GM23338 (cell line): ENCODE measurements at regions not wholly inside any gene's neighbourhood (a gene's known extent, or its start where the extent isn't known, plus 50 kb on each side); places are given as distances from the start of the nearest gene placed in this dataset.

Experiments used
- ATAC-seq: fragments of 200-7000 bp; cut with Tn5 transposase; 3 replicates; pipeline ENCODE4 v1.9.1; 2020
- DNase-seq: peaks from one replicate; pipeline ENCODE4 v3.0.0-alpha.2; 2015; ENCODE audit warnings: low spot score
- H2AFZ ChIP-seq: fragments of 200-600 bp; sonication (generic); 2 replicates; pipeline ENCODE4 v1.8.0; 2016; ENCODE audit warnings: antibody characterized with exemption, mild to moderate bottlenecking, moderate library complexity
- H3F3A ChIP-seq: fragments of 200-600 bp; sonication (generic); replicated peaks from 2 replicates; pipeline ENCODE4 v1.8.0; 2017; ENCODE audit warnings: antibody characterized with exemption, mixed run types, low read depth
- H3K27ac ChIP-seq: fragments of 200-600 bp; sonication (generic); 2 replicates; pipeline ENCODE4 v1.6.1; 2016; ENCODE audit warnings: low read depth
- H3K27me3 ChIP-seq: fragments of 200-600 bp; sonication (generic); 2 replicates; pipeline ENCODE4 v1.8.0; 2016; ENCODE audit warnings: mild to moderate bottlenecking, mixed run types, moderate library complexity; ENCODE audit not compliant: insufficient read depth
- H3K36me3 ChIP-seq: fragments of 200-600 bp; sonication (generic); 2 replicates; pipeline ENCODE4 v1.8.0; 2016; ENCODE audit warnings: mild to moderate bottlenecking; ENCODE audit not compliant: insufficient read depth
- H3K4me1 ChIP-seq: fragments of 200-600 bp; sonication (generic); 2 replicates; pipeline ENCODE4 v1.8.0; 2016; ENCODE audit warnings: mild to moderate bottlenecking, moderate library complexity; ENCODE audit not compliant: insufficient read depth
- H3K4me2 ChIP-seq: fragments of 200-600 bp; sonication (generic); 2 replicates; pipeline ENCODE4 v1.7.1; 2017; ENCODE audit warnings: mixed run types
- H3K4me3 ChIP-seq: fragments of 200-600 bp; sonication (generic); 2 replicates; pipeline ENCODE4 v1.6.1; 2016; ENCODE audit warnings: mixed run types
- H3K79me2 ChIP-seq: fragments of 200-600 bp; sonication (generic); replicated peaks from 2 replicates; pipeline ENCODE4 v1.8.0; 2017; ENCODE audit warnings: mild to moderate bottlenecking; ENCODE audit not compliant: insufficient read depth
- H3K9me2 ChIP-seq: fragments of 200-600 bp; sonication (generic); 2 replicates; pipeline ENCODE4 v1.8.0; 2017; ENCODE audit not compliant: insufficient read depth
- H4K20me1 ChIP-seq: fragments of 200-600 bp; sonication (generic); replicated peaks from 2 replicates; pipeline ENCODE4 v1.8.0; 2017; ENCODE audit warnings: mild to moderate bottlenecking; ENCODE audit not compliant: insufficient read depth
- H3K27ac Mint-ChIP-seq: 2 replicates; pipeline ENCODE4 v1.8.0; 2020; ENCODE audit warnings: inconsistent platforms, mild to moderate bottlenecking, moderate library complexity, mixed read lengths
- H3K27me3 Mint-ChIP-seq: 3 replicates; pipeline ENCODE4 v1.8.0; 2022; ENCODE audit warnings: low read depth, mild to moderate bottlenecking, moderate library complexity, mixed read lengths, inconsistent platforms; ENCODE audit not compliant: insufficient read depth, poor library complexity
- H3K36me3 Mint-ChIP-seq: 3 replicates; pipeline ENCODE4 v1.8.0; 2021; ENCODE audit warnings: low read depth, mild to moderate bottlenecking, inconsistent platforms, moderate library complexity, mixed read lengths
- H3K4me1 Mint-ChIP-seq: 3 replicates; pipeline ENCODE4 v1.8.0; 2020; ENCODE audit warnings: mild to moderate bottlenecking, inconsistent platforms, mixed read lengths
- H3K4me3 Mint-ChIP-seq: 3 replicates; pipeline ENCODE4 v1.8.0; 2021; ENCODE audit warnings: moderate library complexity, mild to moderate bottlenecking, inconsistent platforms, mixed read lengths
- H3K9me3 Mint-ChIP-seq: 3 replicates; pipeline ENCODE4 v1.8.0; 2020; ENCODE audit warnings: moderate library complexity, mild to moderate bottlenecking, inconsistent platforms, mixed read lengths
- CREB1 ChIP-seq: fragments of 250-450 bp; sonication (Bioruptor Pico); IDR thresholded peaks from 2 replicates; pipeline ENCODE4 v1.5.0; 2020; ENCODE audit warnings: low read depth, mild to moderate bottlenecking, moderate library complexity
- EZH2 ChIP-seq: fragments of 200-600 bp; sonication (generic); IDR thresholded peaks from one replicate; pipeline ENCODE4 v1.8.0; 2017; ENCODE audit warnings: antibody characterized with exemption, mild to moderate bottlenecking, low read depth; ENCODE audit not compliant: unreplicated experiment
- JUNB ChIP-seq: IDR thresholded peaks from one replicate; pipeline ENCODE4 v1.6.1; 2016; ENCODE audit warnings: antibody characterized with exemption; ENCODE audit not compliant: unreplicated experiment
- NANOG ChIP-seq: IDR thresholded peaks from 2 replicates; pipeline ENCODE4 v1.6.1; 2016; ENCODE audit warnings: antibody characterized with exemption, borderline replicate concordance
- POLR2AphosphoS5 ChIP-seq: IDR thresholded peaks from 2 replicates; pipeline ENCODE4 v1.6.1; 2016; ENCODE audit warnings: antibody characterized with exemption, low read depth
- STAT1 ChIP-seq: IDR thresholded peaks from one replicate; pipeline ENCODE4 v1.6.1; 2016; ENCODE audit warnings: antibody characterized with exemption; ENCODE audit not compliant: unreplicated experiment
- ZNF114 ChIP-seq: fragments of 250-450 bp; sonication (Bioruptor Pico); IDR thresholded peaks from 2 replicates; pipeline ENCODE4 v1.5.0; 2020; ENCODE audit warnings: mild to moderate bottlenecking, moderate library complexity
- ZNF331 ChIP-seq: fragments of 250-450 bp; sonication (Bioruptor Pico); IDR thresholded peaks from 2 replicates; pipeline ENCODE4 v1.5.0; 2020; ENCODE audit warnings: low read depth, mild to moderate bottlenecking, moderate library complexity
- ZNF462 ChIP-seq: fragments of 250-450 bp; sonication (Bioruptor Pico); IDR thresholded peaks from 2 replicates; pipeline ENCODE4 v1.5.0; 2020; ENCODE audit warnings: mild to moderate bottlenecking, moderate library complexity
- TF ChIP-seq, protein P1 (sequence below): IDR thresholded peaks from one replicate; pipeline ENCODE4 v1.6.1; 2018; ENCODE audit warnings: antibody characterized with exemption; ENCODE audit not compliant: unreplicated experiment
- TF ChIP-seq, protein P2 (sequence below): IDR thresholded peaks from 2 replicates; pipeline ENCODE4 v1.6.1; 2016; ENCODE audit warnings: antibody characterized with exemption

DNA sequence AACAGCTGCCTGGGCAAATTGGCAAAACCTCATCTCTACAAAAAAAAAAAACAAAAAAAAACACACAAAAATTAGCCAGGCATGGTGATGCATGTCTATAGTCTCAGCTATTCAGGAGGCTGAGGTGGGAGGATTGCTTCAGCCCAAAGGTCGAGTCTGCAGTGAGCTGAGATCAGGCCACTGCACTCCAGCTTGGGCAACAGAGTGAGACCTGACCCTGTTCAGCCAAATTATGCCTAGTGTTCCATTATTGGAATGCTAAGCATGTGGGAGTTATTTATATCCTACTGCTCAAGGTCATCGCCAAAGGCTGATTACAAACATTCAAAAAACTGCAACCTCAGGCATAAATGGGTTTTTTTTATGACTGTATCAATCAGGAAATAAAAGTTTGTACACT lies 1251.0 kb upstream of the PCDH9 start:
- no peaks in the 10 kb centered on the region for H3K36me3 ChIP-seq
- H3K4me3 ChIP-seq: no peak overlapping the region
- Mint-ChIP-seq H3K27ac (no peak overlapping the region; the same call in 1 of the 2 replicates), H3K4me3 (no peak overlapping the region), H3K27me3 (no peaks in the 10 kb centered on the region), H3K9me3 (no peaks in the 10 kb centered on the region), H3K36me3 (no peaks in the 10 kb centered on the region), H3K4me1 (no peaks in the 10 kb centered on the region)
- no peak for ATAC-seq
- no peak overlapping the region for H3K4me2 ChIP-seq
- H3K27me3 ChIP-seq: no peaks in the 10 kb centered on the region
- H3K27ac ChIP-seq: no peak overlapping the region
- H3K9me2 ChIP-seq: no peaks in the 10 kb centered on the region
- H3K79me2 ChIP-seq: no peaks in the 10 kb centered on the region
- no peak for TF ChIP-seq ZNF331 (CRISPR knock-in tag)
- TF ChIP-seq, protein P1, sequence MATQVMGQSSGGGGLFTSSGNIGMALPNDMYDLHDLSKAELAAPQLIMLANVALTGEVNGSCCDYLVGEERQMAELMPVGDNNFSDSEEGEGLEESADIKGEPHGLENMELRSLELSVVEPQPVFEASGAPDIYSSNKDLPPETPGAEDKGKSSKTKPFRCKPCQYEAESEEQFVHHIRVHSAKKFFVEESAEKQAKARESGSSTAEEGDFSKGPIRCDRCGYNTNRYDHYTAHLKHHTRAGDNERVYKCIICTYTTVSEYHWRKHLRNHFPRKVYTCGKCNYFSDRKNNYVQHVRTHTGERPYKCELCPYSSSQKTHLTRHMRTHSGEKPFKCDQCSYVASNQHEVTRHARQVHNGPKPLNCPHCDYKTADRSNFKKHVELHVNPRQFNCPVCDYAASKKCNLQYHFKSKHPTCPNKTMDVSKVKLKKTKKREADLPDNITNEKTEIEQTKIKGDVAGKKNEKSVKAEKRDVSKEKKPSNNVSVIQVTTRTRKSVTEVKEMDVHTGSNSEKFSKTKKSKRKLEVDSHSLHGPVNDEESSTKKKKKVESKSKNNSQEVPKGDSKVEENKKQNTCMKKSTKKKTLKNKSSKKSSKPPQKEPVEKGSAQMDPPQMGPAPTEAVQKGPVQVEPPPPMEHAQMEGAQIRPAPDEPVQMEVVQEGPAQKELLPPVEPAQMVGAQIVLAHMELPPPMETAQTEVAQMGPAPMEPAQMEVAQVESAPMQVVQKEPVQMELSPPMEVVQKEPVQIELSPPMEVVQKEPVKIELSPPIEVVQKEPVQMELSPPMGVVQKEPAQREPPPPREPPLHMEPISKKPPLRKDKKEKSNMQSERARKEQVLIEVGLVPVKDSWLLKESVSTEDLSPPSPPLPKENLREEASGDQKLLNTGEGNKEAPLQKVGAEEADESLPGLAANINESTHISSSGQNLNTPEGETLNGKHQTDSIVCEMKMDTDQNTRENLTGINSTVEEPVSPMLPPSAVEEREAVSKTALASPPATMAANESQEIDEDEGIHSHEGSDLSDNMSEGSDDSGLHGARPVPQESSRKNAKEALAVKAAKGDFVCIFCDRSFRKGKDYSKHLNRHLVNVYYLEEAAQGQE: no peak
- TF ChIP-seq, protein P2, sequence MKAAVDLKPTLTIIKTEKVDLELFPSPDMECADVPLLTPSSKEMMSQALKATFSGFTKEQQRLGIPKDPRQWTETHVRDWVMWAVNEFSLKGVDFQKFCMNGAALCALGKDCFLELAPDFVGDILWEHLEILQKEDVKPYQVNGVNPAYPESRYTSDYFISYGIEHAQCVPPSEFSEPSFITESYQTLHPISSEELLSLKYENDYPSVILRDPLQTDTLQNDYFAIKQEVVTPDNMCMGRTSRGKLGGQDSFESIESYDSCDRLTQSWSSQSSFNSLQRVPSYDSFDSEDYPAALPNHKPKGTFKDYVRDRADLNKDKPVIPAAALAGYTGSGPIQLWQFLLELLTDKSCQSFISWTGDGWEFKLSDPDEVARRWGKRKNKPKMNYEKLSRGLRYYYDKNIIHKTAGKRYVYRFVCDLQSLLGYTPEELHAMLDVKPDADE: no peak
- no peak for TF ChIP-seq ZNF462 (CRISPR knock-in tag)
- no peak for TF ChIP-seq EZH2
- TF ChIP-seq NANOG: no peak
- no peak for TF ChIP-seq POLR2AphosphoS5
- no peak for TF ChIP-seq CREB1 (CRISPR knock-in tag)
- TF ChIP-seq JUNB: no peak
- no peak for TF ChIP-seq STAT1
- no peak for TF ChIP-seq ZNF114 (CRISPR knock-in tag)
- DNase-seq: no peak
- no peaks in the 10 kb centered on the region for H4K20me1 ChIP-seq
- H3F3A ChIP-seq: no peaks in the 10 kb centered on the region
- H3K4me1 ChIP-seq: no peaks in the 10 kb centered on the region
- no peak overlapping the region for H2AFZ ChIP-seq
